Fibroblast of lung (primary cell): ENCODE measurements at regions not wholly inside any gene's neighbourhood (a gene's known extent, or its start where the extent isn't known, plus 50 kb on each side); places are given as distances from the start of the nearest gene placed in this dataset.

Experiments used
- DNase-seq, 2 donors: peaks; one replicate each; pipeline versions ENCODE4 v3.0.0 to v3.0.0-alpha.2; 2010; ENCODE audit warnings: low read depth in 2 of 2
- H2AFZ ChIP-seq: 2 replicates; pipeline ENCODE4 v1.5.1; 2012; ENCODE audit warnings: low read length, control low read depth, inconsistent platforms
- H3K27ac ChIP-seq: 2 replicates; pipeline ENCODE4 v1.5.1; 2011; ENCODE audit warnings: low read length, control low read depth; ENCODE audit not compliant: insufficient read depth
- H3K27me3 ChIP-seq: 2 replicates; pipeline ENCODE4 v1.5.1; 2011; ENCODE audit warnings: mild to moderate bottlenecking, low read length; ENCODE audit not compliant: control insufficient read depth, insufficient read depth
- H3K36me3 ChIP-seq: 2 replicates; pipeline ENCODE4 v1.5.1; 2011; ENCODE audit warnings: low read length; ENCODE audit not compliant: control insufficient read depth, insufficient read depth
- H3K4me1 ChIP-seq: 2 replicates; pipeline ENCODE4 v1.5.1; 2011; ENCODE audit warnings: low read length; ENCODE audit not compliant: control insufficient read depth, insufficient read depth; ENCODE audit errors: extremely low read depth
- H3K4me2 ChIP-seq: 2 replicates; pipeline ENCODE4 v1.5.1; 2011; ENCODE audit warnings: low read length, control low read depth; ENCODE audit not compliant: insufficient read depth; ENCODE audit errors: extremely low read depth
- H3K4me3 ChIP-seq, 4 experiments: fragments of 200-600 bp in 1 of 4; sonication (generic) in 1 of 4; replicated peaks in 1 of 4; 2 replicates each; pipeline ENCODE4 v1.5.1; 2011 to 2016; ENCODE audit warnings: low read length in 4 of 4, low read depth in 3 of 4, mild to moderate bottlenecking in 3 of 4, control low read depth in 2 of 4, inconsistent platforms in 1 of 4, mixed read lengths in 1 of 4; ENCODE audit not compliant: insufficient read depth in 1 of 4; ENCODE audit errors: control extremely low read depth in 1 of 4
- H3K79me2 ChIP-seq: 2 replicates; pipeline ENCODE4 v1.5.1; 2012; ENCODE audit warnings: mild to moderate bottlenecking, low read length, inconsistent platforms; ENCODE audit not compliant: control insufficient read depth, insufficient read depth
- H3K9ac ChIP-seq: 2 replicates; pipeline ENCODE4 v1.5.1; 2011; ENCODE audit warnings: mild to moderate bottlenecking, low read length, control low read depth; ENCODE audit not compliant: insufficient read depth
- H3K9me3 ChIP-seq: 2 replicates; pipeline ENCODE4 v1.5.1; 2012; ENCODE audit warnings: low read depth, low read length; ENCODE audit not compliant: control insufficient read depth, insufficient read depth
- H4K20me1 ChIP-seq: 2 replicates; pipeline ENCODE4 v1.5.1; 2011; ENCODE audit warnings: low read length; ENCODE audit not compliant: control insufficient read depth, insufficient read depth; ENCODE audit errors: extremely low read depth
- CTCF ChIP-seq, 2 donors: IDR thresholded peaks in 1 of 2; conservative IDR thresholded peaks in 1 of 2; 1 replicate in 1 of 2; 2 replicates in 1 of 2; pipeline ENCODE4 v1.5.1; 2011 to 2012; ENCODE audit warnings: low read length in 2 of 2, control low read depth in 1 of 2, inconsistent platforms in 1 of 2, low read depth in 1 of 2, mild to moderate bottlenecking in 1 of 2
- EZH2 ChIP-seq: IDR thresholded peaks from 2 replicates; pipeline ENCODE4 v1.5.1; 2012; ENCODE audit warnings: low read length, control low read depth, mild to moderate bottlenecking; ENCODE audit errors: missing control alignments

- Histone ChIP-seq H3K27me3 (no peaks in the 10 kb centered on the region), H4K20me1 (no peaks in the 10 kb centered on the region), H2AFZ (no peak overlapping the region), H3K4me1 (no peaks in the 10 kb centered on the region), H3K79me2 (no peaks in the 10 kb centered on the region), H3K27ac (no peak overlapping the region), H3K4me2 (no peak overlapping the region), H3K36me3 (no peaks in the 10 kb centered on the region), H3K9me3 (no peaks in the 10 kb centered on the region), H3K4me3 (no peak overlapping the region), H3K9ac (no peak overlapping the region)
- TF ChIP-seq CTCF (conservative IDR thresholded peaks at IDR 0.05 in 1 of 2, IDR thresholded peaks at IDR 0.05 in 1 of 2; ENCODE audit: low read depth in 1 of 2, low read length in 2 of 2) = no peak
- TF ChIP-seq EZH2 = no peak
- DNase-seq = peak; percentile 4 to 8
Measured at GRCh38 chr3:117278424-117279190, 569.0 kb downstream of the TUSC7 start.

DNA sequence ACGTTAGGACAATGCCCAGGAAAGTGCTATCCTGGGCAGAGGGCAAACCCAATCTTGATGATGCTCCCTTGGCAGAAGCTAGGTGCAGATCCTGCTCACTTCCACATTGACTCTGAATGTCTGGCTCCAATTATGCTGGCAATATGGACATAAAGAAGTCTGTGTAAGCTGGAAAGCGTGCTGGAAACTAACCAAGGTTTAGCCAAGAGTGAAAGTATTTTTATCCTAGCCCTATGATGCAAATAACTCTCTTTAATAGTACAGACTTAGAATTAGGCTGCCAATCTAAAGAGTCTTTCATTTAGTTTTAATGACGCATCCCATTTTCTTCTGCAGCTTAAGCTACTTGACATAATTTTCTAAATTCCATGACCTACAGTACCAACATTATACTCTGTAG, 571.8 kb downstream of the TUSC7 start:
- H3K4me1 ChIP-seq = no peaks in the 10 kb centered on the region
- no peaks in the 10 kb centered on the region for H3K36me3 ChIP-seq
- H3K4me3 ChIP-seq = no peak overlapping the region
- no peak overlapping the region for H2AFZ ChIP-seq
- H3K27ac ChIP-seq = no peak overlapping the region
- no peaks in the 10 kb centered on the region for H3K79me2 ChIP-seq
- no peaks in the 10 kb centered on the region for H4K20me1 ChIP-seq
- no peak overlapping the region for H3K9ac ChIP-seq
- peak; percentile 6 to 9 for DNase-seq
- TF ChIP-seq CTCF (conservative IDR thresholded peaks at IDR 0.05 in 1 of 2, IDR thresholded peaks at IDR 0.05 in 1 of 2; ENCODE audit: low read depth in 1 of 2, low read length in 2 of 2) = no peak
- no peak for TF ChIP-seq EZH2
- no peaks in the 10 kb centered on the region for H3K9me3 ChIP-seq
- no peak overlapping the region for H3K4me2 ChIP-seq
- no peaks in the 10 kb centered on the region for H3K27me3 ChIP-seq

GRCh38 chr3:117282566-117282965, 573.0 kb downstream of the TUSC7 start:
- Histone ChIP-seq H3K4me1 (no peaks in the 10 kb centered on the region), H3K27me3 (no peaks in the 10 kb centered on the region), H3K27ac (no peak overlapping the region), H4K20me1 (no peaks in the 10 kb centered on the region), H3K4me2 (no peak overlapping the region), H3K36me3 (no peaks in the 10 kb centered on the region), H2AFZ (no peak overlapping the region), H3K9ac (no peak overlapping the region), H3K9me3 (no peaks in the 10 kb centered on the region), H3K79me2 (no peaks in the 10 kb centered on the region), H3K4me3 (no peak overlapping the region)
- no peak for TF ChIP-seq CTCF (conservative IDR thresholded peaks at IDR 0.05 in 1 of 2, IDR thresholded peaks at IDR 0.05 in 1 of 2; ENCODE audit: low read depth in 1 of 2, low read length in 2 of 2)
- no peak for TF ChIP-seq EZH2
- DNase-seq = no peak
